ENCODE measurements at regions not wholly inside any gene's neighbourhood (a gene's known extent, or its start where the extent isn't known, plus 50 kb on each side); places are given as distances from the start of the nearest gene placed in this dataset.

- Histone ChIP-seq H3K36me3 (ENCODE audit: control insufficient read depth in 1 of 2, insufficient read depth in 2 of 2, low read length in 2 of 2) (no peaks in the 10 kb centered on the region), H3K9me2 (ENCODE audit: insufficient read depth) (no peaks in the 10 kb centered on the region), H3K9ac (ENCODE audit: low read length) (no peak overlapping the region), H3K4me1 (ENCODE audit: control insufficient read depth in 1 of 2, insufficient read depth in 2 of 2, low read length in 2 of 2) (peaks cover 0 to 6% of the 10 kb centered on the region in 2 experiments; a peak in 2 of 4 replicates), H3K4me3 (replicated peaks in 1 of 2; ENCODE audit: low read depth in 1 of 2, low read length in 2 of 2) (no peak overlapping the region), H3K9me3 (ENCODE audit: control insufficient read depth in 1 of 2, insufficient read depth in 1 of 2, low read depth in 1 of 2, low read length in 2 of 2) (no peaks in the 10 kb centered on the region), H3K79me2 (ENCODE audit: insufficient read depth, low read length) (no peaks in the 10 kb centered on the region), H3K27ac (ENCODE audit: low read depth, low read length) (no peak overlapping the region), H4K20me1 (ENCODE audit: insufficient read depth) (no peaks in the 10 kb centered on the region), H3K27me3 (ENCODE audit: insufficient read depth, low read length) (no peaks in the 10 kb centered on the region), H2AFZ (ENCODE audit: low read depth, low read length, poor library complexity, severe bottlenecking) (peak overlapping the region; percentile 94), H3K4me2 (ENCODE audit: low read length) (no peak overlapping the region)
- intact Hi-C loops (cut with micrococcal nuclease) = loop anchor here (1.0 to 10.0 kb wide), 3 partner anchors 247 to 635 kb away; partner anchors contain the start of gene TRIM45
- ChIA-PET POLR2A (no interaction called here), CTCF (interaction anchor here (0.6 to 2.7 kb wide), 4 partner anchors 15 to 247 kb away, joined by 4 to 13 read pairs (median 4); no protein-coding TSS in a partner anchor), RAD21 (ENCODE audit: low non-redundant PET in 1 of 2, low total read pairs in 2 of 2, uncharacterized antibody in 2 of 2, unreplicated experiment in 2 of 2) (interaction anchor here in 1 of 2 experiments (0.6 kb wide), 1 partner anchor 222 kb away, joined by 3 read pairs; no protein-coding TSS in a partner anchor)
- DNase-seq (ENCODE audit: low read depth, low spot score) (no peak), ATAC-seq (no peak)
- TF ChIP-seq EZH2 (IDR thresholded peaks at IDR 0.05) (no peak), ELF1 (IDR thresholded peaks at IDR 0.05; ENCODE audit: borderline replicate concordance, low read depth) (no peak), CEBPB (IDR thresholded peaks at IDR 0.05; ENCODE audit: low read depth) (no peak), ZNF274 (IDR thresholded peaks at IDR 0.05; ENCODE audit: low read depth, low read length) (no peak), ZFX (IDR thresholded peaks at IDR 0.05) (no peak), REST (IDR thresholded peaks at IDR 0.05; ENCODE audit: low read depth) (no peak), CBX3 (IDR thresholded peaks at IDR 0.05; ENCODE audit: low read depth) (no peak), YY1 (IDR thresholded peaks at IDR 0.05; ENCODE audit: extremely low read depth, insufficient replicate concordance, low read depth, low read length) (no peak), JUND (IDR thresholded peaks at IDR 0.05) (no peak), SP1 (IDR thresholded peaks at IDR 0.05; ENCODE audit: low read depth) (no peak), ATF3 (IDR thresholded peaks at IDR 0.05) (no peak), CTCF (IDR thresholded peaks at IDR 0.05 in 2 of 3, conservative IDR thresholded peaks at IDR 0.05 in 1 of 3; ENCODE audit: borderline replicate concordance in 1 of 3, insufficient read depth in 1 of 3, low read depth in 2 of 3, low read length in 2 of 3) (no peak), FOSL1 (IDR thresholded peaks at IDR 0.05; ENCODE audit: low read depth) (no peak), TCF7L2 (IDR thresholded peaks at IDR 0.05; ENCODE audit: borderline replicate concordance, extremely low read depth, insufficient read depth, insufficient read length) (no peak), POLR2A (IDR thresholded peaks at IDR 0.05; ENCODE audit: borderline replicate concordance, extremely low read depth, insufficient read depth, insufficient read length) (no peak), RAD21 (IDR thresholded peaks at IDR 0.05; ENCODE audit: low read depth) (no peak), SIN3A (IDR thresholded peaks at IDR 0.05; ENCODE audit: low read depth) (no peak)
- BruUV-seq (replicated peaks) = no TSS peak
Observed at GRCh38 chr1:117759535-117759934, 153.7 kb downstream of the TENT5C start.
